IMR-90 (cell line): ENCODE measurements at regions not wholly inside any gene's neighbourhood (a gene's known extent, or its start where the extent isn't known, plus 50 kb on each side); places are given as distances from the start of the nearest gene placed in this dataset.

Experiments used
- ATAC-seq: fragments of 200-7000 bp; cut with Tn5 transposase; 2 replicates; pipeline ENCODE4 v1.9.1; 2020; ENCODE audit warnings: low read depth, mild to moderate bottlenecking, moderate library complexity
- BruUV-seq: library from RNA; stranded (reverse); fragments of 400-500 nt; replicated peaks from 2 replicates; lab custom pipeline; 2021; lab: Mats Ljungman, UMichigan
- CTCF ChIA-PET: fragments of 300-600 bp; formaldehyde crosslinking; extraction: SDS; loops from one replicate; lab custom pipeline; 2021; ENCODE audit warnings: antibody characterized with exemption; lab: Yijun Ruan, JAX
- POLR2A ChIA-PET: fragments of 300-600 bp; sonication (Branson Sonifier 250); formaldehyde crosslinking; loops from one replicate; lab custom pipeline; 2022; ENCODE audit warnings: antibody characterized with exemption; ENCODE audit not compliant: unreplicated experiment; lab: Charles Lee
- DNase-seq: peaks from one replicate; pipeline ENCODE4 v3.0.0; 2013
- H2AFZ ChIP-seq: replicated peaks from 2 replicates; pipeline ENCODE3; 2013; ENCODE audit warnings: low read length, mild to moderate bottlenecking; ENCODE audit not compliant: poor library complexity
- H2AK5ac ChIP-seq: 2 replicates; pipeline ENCODE4 v1.6.1; 2013; ENCODE audit warnings: low read depth, low read length, inconsistent platforms
- H2AK9ac ChIP-seq: replicated peaks from 2 replicates; pipeline ENCODE3; 2013; ENCODE audit warnings: mild to moderate bottlenecking, low read depth, low read length, moderate library complexity; ENCODE audit not compliant: poor library complexity
- H2BK120ac ChIP-seq: 2 replicates; pipeline ENCODE4 v1.6.1; 2013; ENCODE audit warnings: low read depth, low read length, inconsistent platforms
- H2BK15ac ChIP-seq: 3 replicates; pipeline ENCODE4 v1.6.1; 2013; ENCODE audit warnings: low read depth, low read length, inconsistent platforms
- H2BK20ac ChIP-seq: 2 replicates; pipeline ENCODE4 v1.6.1; 2013; ENCODE audit warnings: low read depth, mild to moderate bottlenecking, inconsistent platforms, low read length, moderate library complexity
- H2BK5ac ChIP-seq: 2 replicates; pipeline ENCODE4 v1.6.1; 2013; ENCODE audit warnings: mild to moderate bottlenecking, low read depth, low read length, inconsistent platforms; ENCODE audit not compliant: poor library complexity, severe bottlenecking
- H3K14ac ChIP-seq: replicated peaks from 2 replicates; pipeline ENCODE4 v1.6.1; 2013; ENCODE audit warnings: low read depth, low read length, inconsistent platforms
- H3K18ac ChIP-seq: 2 replicates; pipeline ENCODE4 v1.6.1; 2013; ENCODE audit warnings: low read depth, low read length, control low read depth
- H3K23ac ChIP-seq: 2 replicates; pipeline ENCODE4 v1.6.1; 2013; ENCODE audit warnings: low read depth, low read length, inconsistent platforms
- H3K27ac ChIP-seq: 2 replicates; pipeline ENCODE4 v1.5.1; 2013; ENCODE audit warnings: mild to moderate bottlenecking, control low read depth, low read length; ENCODE audit not compliant: insufficient read depth
- H3K27me3 ChIP-seq: 2 replicates; pipeline ENCODE4 v1.6.1; 2013; ENCODE audit warnings: low read length; ENCODE audit not compliant: control insufficient read depth, insufficient read depth
- H3K36me3 ChIP-seq: 2 replicates; pipeline ENCODE4 v1.6.1; 2013; ENCODE audit warnings: low read length, mixed read lengths; ENCODE audit not compliant: control insufficient read depth, insufficient read depth
- H3K4ac ChIP-seq: 2 replicates; pipeline ENCODE4 v1.6.1; 2013; ENCODE audit warnings: low read depth, low read length, inconsistent platforms
- H3K4me1 ChIP-seq: 2 replicates; pipeline ENCODE4 v1.6.1; 2013; ENCODE audit warnings: low read length, mixed read lengths; ENCODE audit not compliant: control insufficient read depth, insufficient read depth
- H3K4me2 ChIP-seq: 2 replicates; pipeline ENCODE4 v1.6.1; 2013; ENCODE audit warnings: low read depth, mild to moderate bottlenecking, control low read depth, low read length, moderate library complexity
- H3K4me3 ChIP-seq: 2 replicates; pipeline ENCODE4 v1.5.1; 2013; ENCODE audit warnings: low read depth, mild to moderate bottlenecking, control low read depth, low read length, moderate library complexity; ENCODE audit not compliant: insufficient read depth
- H3K56ac ChIP-seq: 2 replicates; pipeline ENCODE4 v1.6.1; 2013; ENCODE audit warnings: low read length, inconsistent platforms; ENCODE audit not compliant: insufficient read depth; ENCODE audit errors: extremely low read depth
- H3K79me1 ChIP-seq, 2 experiments: 2 replicates each; pipeline ENCODE4 v1.6.1; 2013; ENCODE audit warnings: low read length in 2 of 2, inconsistent platforms in 1 of 2, low read depth in 1 of 2
- H3K9ac ChIP-seq: 2 replicates; pipeline ENCODE4 v1.6.1; 2013; ENCODE audit warnings: low read depth, low read length, control low read depth
- H3K9me1 ChIP-seq: 2 replicates; pipeline ENCODE4 v1.6.1; 2013; ENCODE audit warnings: low read length, inconsistent platforms; ENCODE audit not compliant: insufficient read depth
- H3K9me3 ChIP-seq: 2 replicates; pipeline ENCODE4 v1.6.1; 2013; ENCODE audit warnings: low read length; ENCODE audit not compliant: control insufficient read depth, insufficient read depth
- H4K20me1 ChIP-seq: 2 replicates; pipeline ENCODE4 v1.6.1; 2013; ENCODE audit warnings: low read length, inconsistent platforms; ENCODE audit not compliant: insufficient read depth
- H4K5ac ChIP-seq: 2 replicates; pipeline ENCODE4 v1.6.1; 2013; ENCODE audit warnings: mild to moderate bottlenecking, low read depth, low read length, control low read depth
- H4K8ac ChIP-seq, 2 experiments: 2 replicates each; pipeline ENCODE4 v1.6.1; 2013; ENCODE audit warnings: low read depth in 2 of 2, low read length in 2 of 2, control low read depth in 1 of 2, inconsistent platforms in 1 of 2
- H4K91ac ChIP-seq: 2 replicates; pipeline ENCODE4 v1.6.1; 2013; ENCODE audit warnings: low read depth, low read length, inconsistent platforms; ENCODE audit not compliant: insufficient read depth
- BHLHE40 ChIP-seq: fragments of 150-350 bp; IDR thresholded peaks from 2 replicates; pipeline ENCODE4 v1.6.1; 2016; ENCODE audit warnings: mild to moderate bottlenecking, low read depth, low read length
- MAZ ChIP-seq: IDR thresholded peaks from 2 replicates; pipeline ENCODE4 v1.6.1; 2012; ENCODE audit warnings: low read depth, mild to moderate bottlenecking, low read length, improper control_type of control experiment, moderate library complexity, borderline replicate concordance
- POLR2A ChIP-seq: IDR thresholded peaks from 2 replicates; pipeline ENCODE4 v1.6.1; 2012; ENCODE audit warnings: mild to moderate bottlenecking, low read depth, low read length
- RAD21 ChIP-seq: IDR thresholded peaks from 2 replicates; pipeline ENCODE4 v1.6.1; 2012; ENCODE audit warnings: low read length, improper control_type of control experiment
- RCOR1 ChIP-seq: IDR thresholded peaks from 2 replicates; pipeline ENCODE4 v1.6.1; 2012; ENCODE audit warnings: mild to moderate bottlenecking, low read length, improper control_type of control experiment; ENCODE audit not compliant: insufficient replicate concordance
- RFX5 ChIP-seq: IDR thresholded peaks from 2 replicates; pipeline ENCODE4 v1.8.0; 2012; ENCODE audit warnings: low read depth, mild to moderate bottlenecking, low read length, moderate library complexity
- WGBS, 2 experiments: methylation state at CpG; one replicate each; pipeline versions ENCODE4 v1.1.5 to v1.1.7; 2013; ENCODE audit warnings: missing lambda C conversion rate in 2 of 2; ENCODE audit not compliant: insufficient read length in 1 of 2; ENCODE audit errors: extremely low coverage in 2 of 2; 5-methylcytosine and 5-hydroxymethylcytosine counted together
- dilution Hi-C: fragments of 300-500 bp; cut with HindIII; formaldehyde crosslinking; loops from one replicate; pipeline ENCODE4 v1.14.3; 2018; ENCODE audit warnings: low sequenced_read_pairs; ENCODE audit not compliant: unreplicated experiment
- in situ Hi-C: fragments of 300-500 bp; cut with MboI; formaldehyde crosslinking; loops from 3 replicates; pipeline ENCODE4 v1.14.3; 2019; ENCODE audit warnings: low sequenced_read_pairs, inconsistent platforms, mixed read lengths
- intact Hi-C: fragments of 100-400 bp; cut with micrococcal nuclease; formaldehyde crosslinking; loops from 2 replicates; pipeline ENCODE4 v1.10.0; 2022
- TF ChIP-seq, protein P1 (sequence below): fragments of 150-350 bp; IDR thresholded peaks from 2 replicates; pipeline ENCODE4 v1.6.1; 2016; ENCODE audit warnings: low read depth, mild to moderate bottlenecking, low read length, moderate library complexity, borderline replicate concordance

DNA sequence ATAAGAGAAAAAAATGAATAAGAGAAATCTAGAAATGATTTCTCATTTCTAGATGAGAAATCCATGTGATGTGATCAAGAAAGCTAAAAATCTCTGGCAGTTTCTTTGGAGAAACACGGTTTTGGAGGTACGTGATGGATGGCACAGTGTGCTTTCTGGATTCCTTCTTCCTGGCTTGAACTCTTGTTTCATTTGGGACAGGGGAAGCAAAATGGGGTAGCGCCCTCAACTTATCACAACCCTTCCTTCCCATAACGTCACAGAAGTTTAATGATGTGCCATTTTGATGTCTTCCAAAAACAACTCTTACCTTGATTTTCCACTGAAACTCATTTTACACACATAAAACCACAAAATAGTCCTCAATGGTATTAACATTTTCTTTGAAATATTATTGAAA, 1037.3 kb downstream of the ROBO2 start:
- Histone ChIP-seq H2BK5ac (no peak overlapping the region), H3K18ac (no peak overlapping the region), H3K4me3 (no peak overlapping the region), H3K27me3 (no peaks in the 10 kb centered on the region), H2BK20ac (no peak overlapping the region), H2AK5ac (no peak overlapping the region), H3K56ac (no peak overlapping the region), H3K23ac (no peak overlapping the region), H2BK120ac (no peak overlapping the region), H4K91ac (no peak overlapping the region), H4K5ac (no peak overlapping the region), H3K9me3 (no peaks in the 10 kb centered on the region), H3K4me2 (no peak overlapping the region), H3K27ac (no peak overlapping the region), H3K9me1 (no peaks in the 10 kb centered on the region), H3K9ac (no peak overlapping the region), H2AFZ (no peak overlapping the region), H2AK9ac (no peak overlapping the region), H3K79me1 (no peaks in the 10 kb centered on the region), H4K8ac (no peak overlapping the region), H3K4ac (no peak overlapping the region), H2BK15ac (no peak overlapping the region), H3K36me3 (no peaks in the 10 kb centered on the region), H3K4me1 (no peaks in the 10 kb centered on the region), H4K20me1 (no peaks in the 10 kb centered on the region), H3K14ac (no peak overlapping the region)
- CTCF ChIA-PET = no interaction called here
- no peak for ATAC-seq
- DNase-seq = no peak
- dilution Hi-C loops (no loop called here), in situ Hi-C loops (no loop called here), intact Hi-C loops (no loop called here)
- TF ChIP-seq RCOR1 = no peak
- TF ChIP-seq RAD21 = no peak
- TF ChIP-seq BHLHE40 = no peak
- TF ChIP-seq POLR2A = no peak
- no peak for TF ChIP-seq RFX5
- no peak for TF ChIP-seq MAZ
- TF ChIP-seq, protein P1, sequence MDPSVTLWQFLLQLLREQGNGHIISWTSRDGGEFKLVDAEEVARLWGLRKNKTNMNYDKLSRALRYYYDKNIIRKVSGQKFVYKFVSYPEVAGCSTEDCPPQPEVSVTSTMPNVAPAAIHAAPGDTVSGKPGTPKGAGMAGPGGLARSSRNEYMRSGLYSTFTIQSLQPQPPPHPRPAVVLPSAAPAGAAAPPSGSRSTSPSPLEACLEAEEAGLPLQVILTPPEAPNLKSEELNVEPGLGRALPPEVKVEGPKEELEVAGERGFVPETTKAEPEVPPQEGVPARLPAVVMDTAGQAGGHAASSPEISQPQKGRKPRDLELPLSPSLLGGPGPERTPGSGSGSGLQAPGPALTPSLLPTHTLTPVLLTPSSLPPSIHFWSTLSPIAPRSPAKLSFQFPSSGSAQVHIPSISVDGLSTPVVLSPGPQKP = no peak
- POLR2A ChIA-PET = no interaction called here
- BruUV-seq = no TSS peak
- WGBS, 2 experiments = 80% methylated on average over 2 of the region's 4 CpGs; no CpG with 5 or more reads in 1 of the 2 experiments
